Daoy (cell line): ENCODE measurements at regions not wholly inside any gene's neighbourhood (a gene's known extent, or its start where the extent isn't known, plus 50 kb on each side); places are given as distances from the start of the nearest gene placed in this dataset.

ENCODE experiments used
- DNase-seq: peaks from one replicate; pipeline ENCODE4 v3.0.0-alpha.2; 2015; ENCODE audit warnings: low read depth

- DNase-seq, result no peak
Observed at GRCh38 chr2:147648471-147648870, 196.4 kb upstream of the ACVR2A start.

GRCh38 chr2:147647816-147648215 lies 197.0 kb upstream of the ACVR2A start:
- no peak for DNase-seq

DNA sequence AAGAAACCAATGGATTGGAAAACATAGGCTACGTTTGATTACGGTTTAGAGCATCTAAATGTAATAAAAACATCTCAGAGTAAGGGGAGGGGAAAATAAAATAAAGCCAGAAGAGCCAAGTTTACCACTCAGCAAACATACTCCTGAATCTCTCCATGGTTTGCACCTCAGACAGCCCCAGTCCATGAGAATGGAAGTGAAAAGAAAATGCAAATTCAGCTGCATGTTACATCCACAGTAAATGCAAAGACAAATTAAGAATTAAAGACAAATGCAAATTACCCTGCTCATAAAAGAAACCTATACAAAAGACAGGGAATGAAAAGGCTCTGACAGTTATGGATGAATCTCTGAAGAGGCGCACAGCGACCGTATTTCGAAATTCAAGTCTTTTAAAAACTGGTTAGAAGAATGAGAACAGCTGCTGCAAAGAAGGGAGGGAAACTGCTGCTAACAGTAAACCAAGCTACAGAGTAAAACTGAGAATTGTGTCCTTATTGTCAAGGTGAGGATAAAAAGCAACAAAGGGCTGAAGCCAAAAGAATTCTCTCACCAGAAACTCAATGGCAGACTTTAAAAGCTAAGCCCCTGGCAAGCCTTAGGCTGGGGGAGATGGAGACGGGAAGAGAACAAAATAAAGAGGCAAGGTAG lies 197.9 kb upstream of the ACVR2A start:
- DNase-seq, result no peak

DNA sequence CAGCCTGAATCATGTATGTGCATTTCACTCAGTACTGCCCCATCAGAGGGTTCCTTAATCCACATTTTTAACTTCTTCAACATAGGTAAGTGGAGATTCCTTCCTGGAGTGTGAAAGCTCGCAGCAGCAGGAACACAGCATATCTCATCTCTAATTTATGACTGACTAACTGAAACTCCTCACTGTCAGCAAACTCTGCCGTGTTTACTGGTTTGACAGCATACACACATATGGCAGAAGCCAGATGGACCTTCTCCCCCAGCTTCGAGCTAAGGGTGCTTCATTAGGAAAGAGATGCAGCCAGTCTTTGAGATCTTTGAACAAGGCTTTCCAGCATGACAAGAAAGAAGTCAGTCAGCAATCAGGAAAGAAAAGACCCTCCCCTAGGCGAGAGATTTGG lies 200.3 kb upstream of the ACVR2A start:
- no peak for DNase-seq

GRCh38 chr2:147642765-147643164 lies 202.1 kb upstream of the ACVR2A start:
- DNase-seq, result no peak

- DNase-seq, result no peak
Observed at GRCh38 chr2:147641651-147642050, 203.2 kb upstream of the ACVR2A start.

- no peak for DNase-seq
Observed at GRCh38 chr2:147639891-147640290, 204.9 kb upstream of the ACVR2A start.

DNA sequence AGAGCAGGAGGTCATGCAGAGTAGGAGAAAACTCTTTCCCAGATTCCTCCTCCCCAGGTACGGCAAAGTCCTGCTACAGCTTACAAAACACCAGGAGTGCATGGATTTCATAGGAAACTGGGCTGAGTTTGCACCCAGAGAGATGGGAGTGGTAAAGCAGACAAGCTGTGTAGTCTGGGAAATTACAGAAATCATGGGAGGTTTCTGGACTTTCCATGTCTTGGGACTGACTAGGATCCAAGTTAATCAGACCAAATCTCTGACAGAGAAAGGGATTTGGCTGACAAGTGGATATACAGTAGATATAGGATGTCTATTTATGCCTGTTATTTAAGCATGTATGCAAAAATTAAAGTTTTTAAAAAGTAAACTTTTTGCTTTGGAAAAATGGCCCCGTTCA lies 205.4 kb upstream of the ACVR2A start:
- DNase-seq, result no peak

DNA sequence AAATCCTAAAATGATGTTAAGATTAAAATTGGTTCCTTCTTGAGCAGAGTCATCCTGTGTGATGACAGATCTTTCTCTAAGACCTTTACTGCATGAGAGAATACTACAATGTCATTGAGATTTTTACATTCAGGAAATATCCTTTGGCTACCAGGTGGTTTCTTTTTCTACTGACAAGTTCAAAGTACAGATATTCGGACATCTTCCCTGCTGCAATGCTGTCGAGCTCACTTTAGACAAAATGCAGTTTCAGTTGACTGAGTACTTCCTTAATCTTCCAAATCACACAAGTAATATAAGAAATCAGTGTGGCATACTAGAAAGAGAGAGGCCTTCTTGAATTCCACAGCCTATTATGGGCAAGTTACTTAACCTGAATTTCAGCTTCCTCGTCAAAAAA lies 207.9 kb upstream of the ACVR2A start:
- DNase-seq, result no peak

GRCh38 chr2:147636238-147636882 lies 208.5 kb upstream of the ACVR2A start:
- DNase-seq, result no peak

DNA sequence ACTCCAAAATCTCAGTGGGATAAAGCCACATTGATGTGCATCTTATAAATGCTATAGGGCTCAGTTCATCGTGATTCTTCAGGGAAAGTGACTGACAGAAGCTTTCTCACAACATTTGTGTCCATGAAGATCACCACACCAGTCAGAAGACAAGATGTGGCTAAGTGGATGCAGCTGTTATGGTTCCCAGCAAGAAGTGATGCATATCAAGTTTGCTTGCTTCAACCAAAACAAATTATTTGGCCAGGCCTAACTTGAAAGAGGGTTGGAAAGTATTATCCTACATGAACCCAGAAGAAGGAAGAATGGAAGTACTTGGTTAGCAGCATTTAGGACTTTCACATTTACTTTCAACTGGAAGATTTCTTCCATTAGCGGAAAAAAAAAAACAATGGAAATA lies 210.0 kb upstream of the ACVR2A start:
- DNase-seq, result no peak

- no peak for DNase-seq
Observed at GRCh38 chr2:147632198-147632597, 212.6 kb upstream of the ACVR2A start.

DNA sequence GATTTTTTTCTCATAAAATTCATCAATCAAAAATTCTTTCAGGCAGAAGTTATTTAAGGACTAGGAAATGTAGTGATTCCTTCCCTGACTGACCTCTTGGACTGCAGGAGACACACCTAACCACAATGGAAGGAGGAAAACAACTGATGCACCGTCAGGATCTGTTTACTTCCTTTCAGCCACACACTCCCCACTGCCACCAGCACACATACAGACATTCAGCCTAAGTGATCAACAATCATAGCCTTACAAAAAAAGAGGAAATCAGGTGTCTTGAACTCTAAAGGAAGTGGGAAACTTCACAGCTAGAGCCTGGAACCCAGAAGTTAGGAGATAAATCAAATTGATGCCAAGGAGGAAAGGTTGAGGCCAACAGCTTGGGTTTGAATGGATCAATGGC lies 213.5 kb upstream of the ACVR2A start:
- no peak for DNase-seq

GRCh38 chr2:147630585-147630984 lies 214.2 kb upstream of the ACVR2A start:
- DNase-seq, result no peak

- no peak for DNase-seq
Observed at GRCh38 chr2:147628971-147629421, 215.8 kb upstream of the ACVR2A start.

DNA sequence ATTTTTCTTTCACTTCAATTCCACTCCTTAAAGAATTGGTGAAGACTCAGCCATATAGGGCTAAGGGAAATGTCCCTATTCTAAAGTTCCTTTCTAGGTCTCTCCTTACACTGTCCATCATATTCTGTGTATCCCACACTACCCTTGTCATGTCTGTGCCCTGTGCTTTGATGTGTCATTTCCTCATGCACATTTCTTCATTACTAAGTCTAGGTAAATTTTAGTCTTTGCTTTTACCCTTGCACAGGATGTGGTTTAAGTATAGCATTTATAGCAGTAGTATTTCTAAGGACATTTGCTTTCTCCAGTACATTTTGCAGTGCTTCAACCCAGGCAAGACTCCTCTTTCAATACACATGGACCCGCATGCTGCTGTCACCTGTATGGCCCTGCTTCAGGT lies 221.5 kb upstream of the ACVR2A start:
- DNase-seq, result no peak

- DNase-seq, result no peak
Observed at GRCh38 chr2:147621656-147622197, 223.1 kb upstream of the ACVR2A start.

- no peak for DNase-seq
Observed at GRCh38 chr2:147619808-147620207, 225.0 kb upstream of the ACVR2A start.

DNA sequence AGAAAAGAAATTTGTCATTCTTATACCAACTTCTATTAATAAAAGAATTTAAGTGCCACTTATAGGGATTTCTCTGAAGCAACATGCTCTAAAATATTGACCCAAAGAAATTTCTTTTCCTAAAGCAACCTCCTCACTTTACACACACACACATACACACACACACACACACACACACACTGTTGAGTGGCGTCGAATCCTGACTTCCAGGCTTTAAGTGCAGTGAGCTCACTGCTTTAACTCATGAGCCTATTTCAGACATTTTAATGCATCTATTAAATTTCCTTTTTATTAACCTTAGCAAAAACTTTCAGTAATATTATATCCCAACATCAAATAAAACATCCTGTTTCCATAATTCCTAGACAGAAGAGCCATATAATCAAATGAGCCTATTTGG lies 229.1 kb upstream of the ACVR2A start:
- DNase-seq, result no peak

GRCh38 chr2:147614979-147615470 lies 229.8 kb upstream of the ACVR2A start:
- no peak for DNase-seq

DNA sequence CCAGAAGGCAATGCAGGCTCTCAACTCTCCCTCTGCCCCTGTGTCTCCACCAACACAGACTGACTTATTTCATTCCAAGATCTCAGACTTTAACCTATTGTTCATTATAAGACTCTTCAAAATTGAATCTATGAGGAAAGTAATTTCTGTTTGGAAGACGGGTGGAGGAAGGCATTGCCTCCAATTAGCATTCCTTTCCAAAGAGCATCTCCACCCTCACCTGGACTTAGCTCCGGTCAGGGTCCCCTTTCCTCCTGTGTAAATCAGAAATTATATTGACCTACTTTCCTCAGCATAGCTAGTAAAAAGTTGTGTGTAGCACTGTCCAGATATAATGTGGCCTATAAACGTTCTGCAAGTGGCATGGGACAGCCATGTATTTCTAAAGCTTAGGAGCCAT lies 230.4 kb upstream of the ACVR2A start:
- DNase-seq, result no peak

GRCh38 chr2:147610496-147611040 lies 234.3 kb upstream of the ACVR2A start:
- no peak for DNase-seq

- no peak for DNase-seq
Observed at GRCh38 chr2:147609301-147609700, 235.5 kb upstream of the ACVR2A start.
